ENCODE measurements at regions not wholly inside any gene's neighbourhood (a gene's known extent, or its start where the extent isn't known, plus 50 kb on each side); places are given as distances from the start of the nearest gene placed in this dataset.

DNA sequence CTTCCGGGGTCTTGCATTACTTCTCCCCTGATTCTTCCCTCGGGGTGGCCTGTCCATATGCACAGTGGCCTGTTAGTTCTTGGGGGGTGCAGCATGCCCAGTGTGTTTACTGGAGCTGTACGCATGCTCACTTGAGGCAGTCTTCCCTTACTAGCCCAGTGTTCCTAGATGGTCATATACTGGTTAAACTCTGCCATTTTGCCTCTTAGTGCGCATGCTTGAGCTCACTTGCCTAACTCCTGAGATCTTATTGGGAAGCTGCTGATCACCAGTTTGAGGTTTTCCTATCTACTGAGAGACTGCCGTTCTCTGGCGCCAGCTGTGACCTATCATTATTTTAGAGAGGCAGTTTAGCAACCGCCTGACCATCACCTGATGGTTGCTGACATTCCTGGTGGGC, 571.2 kb downstream of the ADCYAP1 start (continued):
- TF ChIP-seq, protein P1, sequence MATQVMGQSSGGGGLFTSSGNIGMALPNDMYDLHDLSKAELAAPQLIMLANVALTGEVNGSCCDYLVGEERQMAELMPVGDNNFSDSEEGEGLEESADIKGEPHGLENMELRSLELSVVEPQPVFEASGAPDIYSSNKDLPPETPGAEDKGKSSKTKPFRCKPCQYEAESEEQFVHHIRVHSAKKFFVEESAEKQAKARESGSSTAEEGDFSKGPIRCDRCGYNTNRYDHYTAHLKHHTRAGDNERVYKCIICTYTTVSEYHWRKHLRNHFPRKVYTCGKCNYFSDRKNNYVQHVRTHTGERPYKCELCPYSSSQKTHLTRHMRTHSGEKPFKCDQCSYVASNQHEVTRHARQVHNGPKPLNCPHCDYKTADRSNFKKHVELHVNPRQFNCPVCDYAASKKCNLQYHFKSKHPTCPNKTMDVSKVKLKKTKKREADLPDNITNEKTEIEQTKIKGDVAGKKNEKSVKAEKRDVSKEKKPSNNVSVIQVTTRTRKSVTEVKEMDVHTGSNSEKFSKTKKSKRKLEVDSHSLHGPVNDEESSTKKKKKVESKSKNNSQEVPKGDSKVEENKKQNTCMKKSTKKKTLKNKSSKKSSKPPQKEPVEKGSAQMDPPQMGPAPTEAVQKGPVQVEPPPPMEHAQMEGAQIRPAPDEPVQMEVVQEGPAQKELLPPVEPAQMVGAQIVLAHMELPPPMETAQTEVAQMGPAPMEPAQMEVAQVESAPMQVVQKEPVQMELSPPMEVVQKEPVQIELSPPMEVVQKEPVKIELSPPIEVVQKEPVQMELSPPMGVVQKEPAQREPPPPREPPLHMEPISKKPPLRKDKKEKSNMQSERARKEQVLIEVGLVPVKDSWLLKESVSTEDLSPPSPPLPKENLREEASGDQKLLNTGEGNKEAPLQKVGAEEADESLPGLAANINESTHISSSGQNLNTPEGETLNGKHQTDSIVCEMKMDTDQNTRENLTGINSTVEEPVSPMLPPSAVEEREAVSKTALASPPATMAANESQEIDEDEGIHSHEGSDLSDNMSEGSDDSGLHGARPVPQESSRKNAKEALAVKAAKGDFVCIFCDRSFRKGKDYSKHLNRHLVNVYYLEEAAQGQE (IDR thresholded peaks at IDR 0.05; ENCODE audit: low read depth), result no peak
- no peak for TF ChIP-seq FOSL1 (IDR thresholded peaks at IDR 0.05; ENCODE audit: low read depth)
- TF ChIP-seq, protein P2, sequence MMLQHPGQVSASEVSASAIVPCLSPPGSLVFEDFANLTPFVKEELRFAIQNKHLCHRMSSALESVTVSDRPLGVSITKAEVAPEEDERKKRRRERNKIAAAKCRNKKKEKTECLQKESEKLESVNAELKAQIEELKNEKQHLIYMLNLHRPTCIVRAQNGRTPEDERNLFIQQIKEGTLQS (IDR thresholded peaks at IDR 0.05), result no peak

DNA sequence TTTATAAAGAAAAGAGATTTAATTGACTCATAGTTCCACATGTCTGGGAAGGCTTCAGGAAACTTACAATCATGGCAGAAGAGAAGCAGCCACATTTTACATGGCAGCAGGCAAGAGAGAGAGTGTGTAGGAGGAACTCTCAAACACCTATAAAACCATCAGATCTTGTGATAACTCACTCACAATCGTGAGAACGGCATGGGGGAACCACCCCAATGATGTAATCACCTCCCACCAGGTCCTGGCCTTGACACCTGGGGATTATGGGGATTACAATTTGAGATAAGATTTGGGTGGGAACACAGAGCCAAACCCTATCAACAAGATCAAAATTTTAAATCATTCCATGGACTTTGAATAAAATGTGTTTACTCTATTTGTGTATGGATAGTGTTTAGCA, 575.6 kb downstream of the ADCYAP1 start:
- ChIA-PET CTCF (no interaction called here), POLR2A (no interaction called here), RAD21 (ENCODE audit: low non-redundant PET in 1 of 2, low total read pairs in 2 of 2, uncharacterized antibody in 2 of 2, unreplicated experiment in 2 of 2) (no interaction called here)
- Histone ChIP-seq H2AFZ (ENCODE audit: low read depth, low read length, poor library complexity, severe bottlenecking) (no peak overlapping the region), H3K9ac (ENCODE audit: low read length) (no peak overlapping the region), H3K79me2 (ENCODE audit: insufficient read depth, low read length) (no peaks in the 10 kb centered on the region), H3K9me2 (ENCODE audit: insufficient read depth) (no peaks in the 10 kb centered on the region), H3K4me1 (ENCODE audit: control insufficient read depth in 1 of 2, insufficient read depth in 2 of 2, low read length in 2 of 2) (no peaks in the 10 kb centered on the region), H3K27ac (ENCODE audit: low read depth, low read length) (no peak overlapping the region), H3K4me3 (replicated peaks in 1 of 2; ENCODE audit: low read depth in 1 of 2, low read length in 2 of 2) (no peak overlapping the region), H3K36me3 (ENCODE audit: control insufficient read depth in 1 of 2, insufficient read depth in 2 of 2, low read length in 2 of 2) (no peaks in the 10 kb centered on the region), H3K27me3 (ENCODE audit: insufficient read depth, low read length) (peaks cover 4% of the 10 kb centered on the region; the same call in 1 of the 2 replicates), H4K20me1 (ENCODE audit: insufficient read depth) (no peaks in the 10 kb centered on the region), H3K9me3 (ENCODE audit: control insufficient read depth in 1 of 2, insufficient read depth in 1 of 2, low read depth in 1 of 2, low read length in 2 of 2) (no peaks in the 10 kb centered on the region), H3K4me2 (ENCODE audit: low read length) (no peak overlapping the region)
- intact Hi-C loops (cut with micrococcal nuclease), result no loop called here
- BruUV-seq (replicated peaks), result no TSS peak
- DNase-seq (ENCODE audit: low read depth, low spot score) (no peak), ATAC-seq (no peak)
- TF ChIP-seq, protein P3, sequence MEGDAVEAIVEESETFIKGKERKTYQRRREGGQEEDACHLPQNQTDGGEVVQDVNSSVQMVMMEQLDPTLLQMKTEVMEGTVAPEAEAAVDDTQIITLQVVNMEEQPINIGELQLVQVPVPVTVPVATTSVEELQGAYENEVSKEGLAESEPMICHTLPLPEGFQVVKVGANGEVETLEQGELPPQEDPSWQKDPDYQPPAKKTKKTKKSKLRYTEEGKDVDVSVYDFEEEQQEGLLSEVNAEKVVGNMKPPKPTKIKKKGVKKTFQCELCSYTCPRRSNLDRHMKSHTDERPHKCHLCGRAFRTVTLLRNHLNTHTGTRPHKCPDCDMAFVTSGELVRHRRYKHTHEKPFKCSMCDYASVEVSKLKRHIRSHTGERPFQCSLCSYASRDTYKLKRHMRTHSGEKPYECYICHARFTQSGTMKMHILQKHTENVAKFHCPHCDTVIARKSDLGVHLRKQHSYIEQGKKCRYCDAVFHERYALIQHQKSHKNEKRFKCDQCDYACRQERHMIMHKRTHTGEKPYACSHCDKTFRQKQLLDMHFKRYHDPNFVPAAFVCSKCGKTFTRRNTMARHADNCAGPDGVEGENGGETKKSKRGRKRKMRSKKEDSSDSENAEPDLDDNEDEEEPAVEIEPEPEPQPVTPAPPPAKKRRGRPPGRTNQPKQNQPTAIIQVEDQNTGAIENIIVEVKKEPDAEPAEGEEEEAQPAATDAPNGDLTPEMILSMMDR (IDR thresholded peaks at IDR 0.05 in 2 of 3, conservative IDR thresholded peaks at IDR 0.05 in 1 of 3; ENCODE audit: borderline replicate concordance in 1 of 3, insufficient read depth in 1 of 3, low read depth in 2 of 3, low read length in 2 of 3), result no peak
- TF ChIP-seq POLR2AphosphoS5 (IDR thresholded peaks at IDR 0.05; ENCODE audit: low read depth, low read length) (no peak), ELF1 (IDR thresholded peaks at IDR 0.05; ENCODE audit: borderline replicate concordance, low read depth) (no peak), EGR1 (IDR thresholded peaks at IDR 0.05; ENCODE audit: low read depth) (no peak), TCF7L2 (IDR thresholded peaks at IDR 0.05; ENCODE audit: borderline replicate concordance, extremely low read depth, insufficient read depth, insufficient read length) (no peak), SIN3A (IDR thresholded peaks at IDR 0.05; ENCODE audit: low read depth) (no peak), CEBPB (IDR thresholded peaks at IDR 0.05; ENCODE audit: low read depth) (no peak), CBX3 (IDR thresholded peaks at IDR 0.05; ENCODE audit: low read depth) (no peak), EZH2phosphoT487 (IDR thresholded peaks at IDR 0.05; ENCODE audit: borderline replicate concordance) (no peak), POLR2A (IDR thresholded peaks at IDR 0.05; ENCODE audit: borderline replicate concordance, extremely low read depth, insufficient read depth, insufficient read length) (no peak), YY1 (IDR thresholded peaks at IDR 0.05; ENCODE audit: extremely low read depth, insufficient replicate concordance, low read depth, low read length) (no peak), FOSL1 (IDR thresholded peaks at IDR 0.05; ENCODE audit: low read depth) (no peak), ZNF274 (IDR thresholded peaks at IDR 0.05; ENCODE audit: low read depth, low read length) (no peak), SRF (IDR thresholded peaks at IDR 0.05; ENCODE audit: low read depth) (no peak)
- TF ChIP-seq, protein P2 (IDR thresholded peaks at IDR 0.05), result no peak
- TF ChIP-seq, protein P4, sequence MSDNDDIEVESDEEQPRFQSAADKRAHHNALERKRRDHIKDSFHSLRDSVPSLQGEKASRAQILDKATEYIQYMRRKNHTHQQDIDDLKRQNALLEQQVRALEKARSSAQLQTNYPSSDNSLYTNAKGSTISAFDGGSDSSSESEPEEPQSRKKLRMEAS (IDR thresholded peaks at IDR 0.05), result no peak
- TF ChIP-seq, protein P5, sequence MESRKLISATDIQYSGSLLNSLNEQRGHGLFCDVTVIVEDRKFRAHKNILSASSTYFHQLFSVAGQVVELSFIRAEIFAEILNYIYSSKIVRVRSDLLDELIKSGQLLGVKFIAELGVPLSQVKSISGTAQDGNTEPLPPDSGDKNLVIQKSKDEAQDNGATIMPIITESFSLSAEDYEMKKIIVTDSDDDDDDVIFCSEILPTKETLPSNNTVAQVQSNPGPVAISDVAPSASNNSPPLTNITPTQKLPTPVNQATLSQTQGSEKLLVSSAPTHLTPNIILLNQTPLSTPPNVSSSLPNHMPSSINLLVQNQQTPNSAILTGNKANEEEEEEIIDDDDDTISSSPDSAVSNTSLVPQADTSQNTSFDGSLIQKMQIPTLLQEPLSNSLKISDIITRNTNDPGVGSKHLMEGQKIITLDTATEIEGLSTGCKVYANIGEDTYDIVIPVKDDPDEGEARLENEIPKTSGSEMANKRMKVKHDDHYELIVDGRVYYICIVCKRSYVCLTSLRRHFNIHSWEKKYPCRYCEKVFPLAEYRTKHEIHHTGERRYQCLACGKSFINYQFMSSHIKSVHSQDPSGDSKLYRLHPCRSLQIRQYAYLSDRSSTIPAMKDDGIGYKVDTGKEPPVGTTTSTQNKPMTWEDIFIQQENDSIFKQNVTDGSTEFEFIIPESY (IDR thresholded peaks at IDR 0.05; ENCODE audit: extremely low read depth, insufficient replicate concordance, low read length), result no peak
